GM23338 (cell line): ENCODE measurements at regions not wholly inside any gene's neighbourhood (a gene's known extent, or its start where the extent isn't known, plus 50 kb on each side); places are given as distances from the start of the nearest gene placed in this dataset.

Experiments
- ATAC-seq: fragments of 200-7000 bp; cut with Tn5 transposase; 3 replicates; pipeline ENCODE4 v1.9.1; 2020
- DNase-seq: peaks from one replicate; pipeline ENCODE4 v3.0.0-alpha.2; 2015; ENCODE audit warnings: low spot score
- H2AFZ ChIP-seq: fragments of 200-600 bp; sonication (generic); 2 replicates; pipeline ENCODE4 v1.8.0; 2016; ENCODE audit warnings: antibody characterized with exemption, mild to moderate bottlenecking, moderate library complexity
- H3F3A ChIP-seq: fragments of 200-600 bp; sonication (generic); replicated peaks from 2 replicates; pipeline ENCODE4 v1.8.0; 2017; ENCODE audit warnings: antibody characterized with exemption, mixed run types, low read depth
- H3K27ac ChIP-seq: fragments of 200-600 bp; sonication (generic); 2 replicates; pipeline ENCODE4 v1.6.1; 2016; ENCODE audit warnings: low read depth
- H3K27me3 ChIP-seq: fragments of 200-600 bp; sonication (generic); 2 replicates; pipeline ENCODE4 v1.8.0; 2016; ENCODE audit warnings: mild to moderate bottlenecking, mixed run types, moderate library complexity; ENCODE audit not compliant: insufficient read depth
- H3K36me3 ChIP-seq: fragments of 200-600 bp; sonication (generic); 2 replicates; pipeline ENCODE4 v1.8.0; 2016; ENCODE audit warnings: mild to moderate bottlenecking; ENCODE audit not compliant: insufficient read depth
- H3K4me1 ChIP-seq: fragments of 200-600 bp; sonication (generic); 2 replicates; pipeline ENCODE4 v1.8.0; 2016; ENCODE audit warnings: mild to moderate bottlenecking, moderate library complexity; ENCODE audit not compliant: insufficient read depth
- H3K4me2 ChIP-seq: fragments of 200-600 bp; sonication (generic); 2 replicates; pipeline ENCODE4 v1.7.1; 2017; ENCODE audit warnings: mixed run types
- H3K4me3 ChIP-seq: fragments of 200-600 bp; sonication (generic); 2 replicates; pipeline ENCODE4 v1.6.1; 2016; ENCODE audit warnings: mixed run types
- H3K79me2 ChIP-seq: fragments of 200-600 bp; sonication (generic); replicated peaks from 2 replicates; pipeline ENCODE4 v1.8.0; 2017; ENCODE audit warnings: mild to moderate bottlenecking; ENCODE audit not compliant: insufficient read depth
- H3K9me2 ChIP-seq: fragments of 200-600 bp; sonication (generic); 2 replicates; pipeline ENCODE4 v1.8.0; 2017; ENCODE audit not compliant: insufficient read depth
- H4K20me1 ChIP-seq: fragments of 200-600 bp; sonication (generic); replicated peaks from 2 replicates; pipeline ENCODE4 v1.8.0; 2017; ENCODE audit warnings: mild to moderate bottlenecking; ENCODE audit not compliant: insufficient read depth
- H3K27ac Mint-ChIP-seq: 2 replicates; pipeline ENCODE4 v1.8.0; 2020; ENCODE audit warnings: inconsistent platforms, mild to moderate bottlenecking, moderate library complexity, mixed read lengths
- H3K27me3 Mint-ChIP-seq: 3 replicates; pipeline ENCODE4 v1.8.0; 2022; ENCODE audit warnings: low read depth, mild to moderate bottlenecking, moderate library complexity, mixed read lengths, inconsistent platforms; ENCODE audit not compliant: insufficient read depth, poor library complexity
- H3K36me3 Mint-ChIP-seq: 3 replicates; pipeline ENCODE4 v1.8.0; 2021; ENCODE audit warnings: low read depth, mild to moderate bottlenecking, inconsistent platforms, moderate library complexity, mixed read lengths
- H3K4me1 Mint-ChIP-seq: 3 replicates; pipeline ENCODE4 v1.8.0; 2020; ENCODE audit warnings: mild to moderate bottlenecking, inconsistent platforms, mixed read lengths
- H3K4me3 Mint-ChIP-seq: 3 replicates; pipeline ENCODE4 v1.8.0; 2021; ENCODE audit warnings: moderate library complexity, mild to moderate bottlenecking, inconsistent platforms, mixed read lengths
- H3K9me3 Mint-ChIP-seq: 3 replicates; pipeline ENCODE4 v1.8.0; 2020; ENCODE audit warnings: moderate library complexity, mild to moderate bottlenecking, inconsistent platforms, mixed read lengths
- CREB1 ChIP-seq: fragments of 250-450 bp; sonication (Bioruptor Pico); IDR thresholded peaks from 2 replicates; pipeline ENCODE4 v1.5.0; 2020; ENCODE audit warnings: low read depth, mild to moderate bottlenecking, moderate library complexity
- CTCF ChIP-seq, 2 experiments: fragments of 200-600 bp in 1 of 2; sonication (generic) in 1 of 2; conservative IDR thresholded peaks; 2 replicates each; pipeline versions ENCODE4 v1.5.1 to v1.6.1; 2016 to 2017; ENCODE audit warnings: antibody characterized with exemption in 2 of 2, low read depth in 2 of 2, mild to moderate bottlenecking in 2 of 2, moderate library complexity in 1 of 2
- ETS1 ChIP-seq: IDR thresholded peaks from 2 replicates; pipeline ENCODE4 v1.6.1; 2016; ENCODE audit warnings: antibody characterized with exemption
- EZH2 ChIP-seq: fragments of 200-600 bp; sonication (generic); IDR thresholded peaks from one replicate; pipeline ENCODE4 v1.8.0; 2017; ENCODE audit warnings: antibody characterized with exemption, mild to moderate bottlenecking, low read depth; ENCODE audit not compliant: unreplicated experiment
- EZH2phosphoT487 ChIP-seq: fragments of 200-600 bp; sonication (generic); IDR thresholded peaks from one replicate; pipeline ENCODE4 v1.8.1; 2018; ENCODE audit warnings: antibody characterized with exemption; ENCODE audit not compliant: unreplicated experiment
- JUNB ChIP-seq: IDR thresholded peaks from one replicate; pipeline ENCODE4 v1.6.1; 2016; ENCODE audit warnings: antibody characterized with exemption; ENCODE audit not compliant: unreplicated experiment
- NANOG ChIP-seq: IDR thresholded peaks from 2 replicates; pipeline ENCODE4 v1.6.1; 2016; ENCODE audit warnings: antibody characterized with exemption, borderline replicate concordance
- POLR2AphosphoS5 ChIP-seq: IDR thresholded peaks from 2 replicates; pipeline ENCODE4 v1.6.1; 2016; ENCODE audit warnings: antibody characterized with exemption, low read depth
- REST ChIP-seq: IDR thresholded peaks from one replicate; pipeline ENCODE4 v1.6.1; 2018; ENCODE audit warnings: antibody characterized with exemption; ENCODE audit not compliant: unreplicated experiment
- STAT1 ChIP-seq: IDR thresholded peaks from one replicate; pipeline ENCODE4 v1.6.1; 2016; ENCODE audit warnings: antibody characterized with exemption; ENCODE audit not compliant: unreplicated experiment
- ZNF114 ChIP-seq: fragments of 250-450 bp; sonication (Bioruptor Pico); IDR thresholded peaks from 2 replicates; pipeline ENCODE4 v1.5.0; 2020; ENCODE audit warnings: mild to moderate bottlenecking, moderate library complexity
- ZNF331 ChIP-seq: fragments of 250-450 bp; sonication (Bioruptor Pico); IDR thresholded peaks from 2 replicates; pipeline ENCODE4 v1.5.0; 2020; ENCODE audit warnings: low read depth, mild to moderate bottlenecking, moderate library complexity
- ZNF462 ChIP-seq: fragments of 250-450 bp; sonication (Bioruptor Pico); IDR thresholded peaks from 2 replicates; pipeline ENCODE4 v1.5.0; 2020; ENCODE audit warnings: mild to moderate bottlenecking, moderate library complexity

GRCh38 chr3:191770541-191770940 is 309.6 kb downstream of the PYDC2 start:
- peaks cover 3% of the 10 kb centered on the region for H3K27me3 Mint-ChIP-seq
- no peak for ATAC-seq

More at GRCh38 chr3:191770541-191770940, 309.6 kb downstream of the PYDC2 start:
- TF ChIP-seq POLR2AphosphoS5, result no peak
- TF ChIP-seq ZNF462 (CRISPR knock-in tag), result no peak
- no peak for TF ChIP-seq CREB1
- TF ChIP-seq JUNB, result no peak
- no peak for TF ChIP-seq ZNF331 (CRISPR knock-in tag)
- TF ChIP-seq ZNF114 (CRISPR knock-in tag), result no peak
- no peak for TF ChIP-seq NANOG
- no peak for TF ChIP-seq STAT1
- TF ChIP-seq EZH2phosphoT487, result no peak
- TF ChIP-seq ETS1, result no peak
- TF ChIP-seq EZH2, result no peak
- TF ChIP-seq CTCF (conservative IDR thresholded peaks at IDR 0.05; ENCODE audit: low read depth in 2 of 2), result no peak
- no peak for TF ChIP-seq REST
- H3K4me2 ChIP-seq, result no peak overlapping the region
- H3K4me1 ChIP-seq, result no peaks in the 10 kb centered on the region
- no peaks in the 10 kb centered on the region for H4K20me1 ChIP-seq
- H2AFZ ChIP-seq, result no peak overlapping the region
- peaks cover 6% of the 10 kb centered on the region for H3K9me2 ChIP-seq
- H3K4me3 ChIP-seq, result no peak overlapping the region
- no peaks in the 10 kb centered on the region for H3F3A ChIP-seq
- H3K36me3 ChIP-seq, result no peaks in the 10 kb centered on the region
- H3K27ac Mint-ChIP-seq, result no peak overlapping the region
- peaks cover 9% of the 10 kb centered on the region; the same call in 1 of the 3 replicates for H3K9me3 Mint-ChIP-seq
- no peak overlapping the region for H3K4me3 Mint-ChIP-seq
- H3K4me1 Mint-ChIP-seq, result peaks cover 6% of the 10 kb centered on the region
- H3K27ac ChIP-seq, result no peak overlapping the region
- H3K27me3 ChIP-seq, result no peaks in the 10 kb centered on the region
- H3K36me3 Mint-ChIP-seq, result peaks cover 5% of the 10 kb centered on the region; the same call in 2 of the 3 replicates
- H3K79me2 ChIP-seq, result no peaks in the 10 kb centered on the region
- no peak for DNase-seq
